ENCODE measurements at regions not wholly inside any gene's neighbourhood (a gene's known extent, or its start where the extent isn't known, plus 50 kb on each side); places are given as distances from the start of the nearest gene placed in this dataset.

GRCh38 chr17:71111934-71112333 is 942.6 kb downstream of the KCNJ2 start:
- intact Hi-C loops (cut with DNase I): no loop called here
- no peak for TF ChIP-seq CTCF (IDR thresholded peaks at IDR 0.05)

GRCh38 chr17:71113347-71113746 is 944.0 kb downstream of the KCNJ2 start:
- no peaks in the 10 kb centered on the region for H3K27me3 ChIP-seq
- TF ChIP-seq CTCF (IDR thresholded peaks at IDR 0.05): no peak
- H3K27ac ChIP-seq: no peak overlapping the region

More at GRCh38 chr17:71111934-71112333, 942.6 kb downstream of the KCNJ2 start:
- DNase-seq (ENCODE audit: low spot score in 2 of 2): no peak
- H3K4me1 ChIP-seq: no peaks in the 10 kb centered on the region
- H3K27ac ChIP-seq: no peak overlapping the region
- no peaks in the 10 kb centered on the region for H3K36me3 ChIP-seq
- no peak overlapping the region for H3K4me3 ChIP-seq
- no peaks in the 10 kb centered on the region for H3K27me3 ChIP-seq
- no peaks in the 10 kb centered on the region for H3K9me3 ChIP-seq

GRCh38 chr17:71114911-71115668 is 945.8 kb downstream of the KCNJ2 start:
- no peak for DNase-seq (ENCODE audit: low spot score in 2 of 2)
- no peak for TF ChIP-seq CTCF (IDR thresholded peaks at IDR 0.05)
- no peaks in the 10 kb centered on the region for H3K9me3 ChIP-seq
- H3K36me3 ChIP-seq: no peaks in the 10 kb centered on the region
- H3K27me3 ChIP-seq: no peaks in the 10 kb centered on the region
- H3K4me3 ChIP-seq: no peak overlapping the region
- H3K27ac ChIP-seq: no peak overlapping the region
- intact Hi-C loops (cut with DNase I): no loop called here
- no peaks in the 10 kb centered on the region for H3K4me1 ChIP-seq

More at GRCh38 chr17:71113347-71113746, 944.0 kb downstream of the KCNJ2 start:
- no peak for DNase-seq (ENCODE audit: low spot score in 2 of 2)
- H3K36me3 ChIP-seq: no peaks in the 10 kb centered on the region
- H3K4me1 ChIP-seq: no peaks in the 10 kb centered on the region
- no peak overlapping the region for H3K4me3 ChIP-seq
- no peaks in the 10 kb centered on the region for H3K9me3 ChIP-seq
- intact Hi-C loops (cut with DNase I): no loop called here

- TF ChIP-seq CTCF (IDR thresholded peaks at IDR 0.05): no peak
- intact Hi-C loops (cut with DNase I): no loop called here
- no peak overlapping the region for H3K27ac ChIP-seq
Observed at GRCh38 chr17:71115669-71115972, 946.3 kb downstream of the KCNJ2 start.

GRCh38 chr17:71117466-71117865 is 948.1 kb downstream of the KCNJ2 start:
- H3K27ac ChIP-seq: no peak overlapping the region
- no peak overlapping the region for H3K4me3 ChIP-seq
- intact Hi-C loops (cut with DNase I): no loop called here
- H3K27me3 ChIP-seq: no peaks in the 10 kb centered on the region
- no peaks in the 10 kb centered on the region for H3K36me3 ChIP-seq
- no peaks in the 10 kb centered on the region for H3K4me1 ChIP-seq
- H3K9me3 ChIP-seq: no peaks in the 10 kb centered on the region
- TF ChIP-seq CTCF (IDR thresholded peaks at IDR 0.05): no peak
- no peak for DNase-seq (ENCODE audit: low spot score in 2 of 2)

More at GRCh38 chr17:71115669-71115972, 946.3 kb downstream of the KCNJ2 start:
- H3K9me3 ChIP-seq: no peaks in the 10 kb centered on the region
- no peak for DNase-seq (ENCODE audit: low spot score in 2 of 2)
- no peak overlapping the region for H3K4me3 ChIP-seq
- H3K4me1 ChIP-seq: no peaks in the 10 kb centered on the region
- no peaks in the 10 kb centered on the region for H3K27me3 ChIP-seq
- H3K36me3 ChIP-seq: no peaks in the 10 kb centered on the region

- no peak for TF ChIP-seq CTCF (IDR thresholded peaks at IDR 0.05)
- no peak for DNase-seq (ENCODE audit: low spot score in 2 of 2)
- intact Hi-C loops (cut with DNase I): no loop called here
- Histone ChIP-seq H3K4me3 (no peak overlapping the region), H3K9me3 (no peaks in the 10 kb centered on the region), H3K27me3 (no peaks in the 10 kb centered on the region), H3K4me1 (no peaks in the 10 kb centered on the region), H3K27ac (no peak overlapping the region), H3K36me3 (no peaks in the 10 kb centered on the region)
Observed at GRCh38 chr17:71118039-71118438, 948.7 kb downstream of the KCNJ2 start.
